CD4-positive, alpha-beta T cell (primary cell): ENCODE measurements at regions not wholly inside any gene's neighbourhood (a gene's known extent, or its start where the extent isn't known, plus 50 kb on each side); places are given as distances from the start of the nearest gene placed in this dataset.

Experiments
- ATAC-seq: fragments of 200-7000 bp; cut with Tn5 transposase; one replicate; pipeline ENCODE4 v1.10.0; 2022; ENCODE audit warnings: mild to moderate bottlenecking; ENCODE audit not compliant: poor library complexity
- CTCF ChIA-PET: fragments of 350-600 bp; sonication (Branson Sonifier 250); formaldehyde crosslinking; loops from one replicate; lab custom pipeline; 2021; ENCODE audit warnings: antibody characterized with exemption, inconsistent platforms; lab: Charles Lee
- POLR2A ChIA-PET: fragments of 350-600 bp; sonication (Branson Sonifier 250); formaldehyde crosslinking; loops from one replicate; lab custom pipeline; 2021; ENCODE audit warnings: antibody characterized with exemption, inconsistent platforms; lab: Charles Lee
- DNase-seq, 14 experiments: peaks; one replicate each; pipeline ENCODE4 v3.0.0-alpha.2; 2013 to 2020; ENCODE audit warnings: mixed read lengths in 2 of 14
- H3K27ac ChIP-seq, 2 donors: one replicate each; pipeline versions ENCODE4 v1.5.1 to v1.7.0; 2013; ENCODE audit warnings: low read length in 2 of 2, low read depth in 1 of 2, mild to moderate bottlenecking in 1 of 2
- H3K27me3 ChIP-seq, 2 experiments: 1 replicate in 1 of 2; 2 replicates in 1 of 2; pipeline versions ENCODE4 v1.6.1 to v1.7.0; 2013; ENCODE audit warnings: low read length in 2 of 2, control low read depth in 1 of 2, mild to moderate bottlenecking in 1 of 2, moderate library complexity in 1 of 2; ENCODE audit not compliant: insufficient read depth in 2 of 2, control insufficient read depth in 1 of 2
- H3K36me3 ChIP-seq: one replicate; pipeline ENCODE4 v1.6.1; 2013; ENCODE audit warnings: low read length, control low read depth; ENCODE audit not compliant: insufficient read depth
- H3K4me1 ChIP-seq: one replicate; pipeline ENCODE4 v1.6.1; 2013; ENCODE audit warnings: low read length, control low read depth; ENCODE audit not compliant: insufficient read depth
- H3K4me3 ChIP-seq: one replicate; pipeline ENCODE4 v1.5.1; 2013; ENCODE audit warnings: mild to moderate bottlenecking, low read length, moderate library complexity
- H3K9me3 ChIP-seq, 2 experiments: 1 replicate in 1 of 2; 2 replicates in 1 of 2; pipeline versions ENCODE4 v1.6.1 to v1.7.0; 2013; ENCODE audit warnings: low read length in 2 of 2, mild to moderate bottlenecking in 2 of 2, control low read depth in 1 of 2, moderate library complexity in 1 of 2; ENCODE audit not compliant: control insufficient read depth in 1 of 2, insufficient read depth in 1 of 2
- H3K27ac Mint-ChIP-seq: one replicate; pipeline ENCODE4 v1.8.0; 2020; ENCODE audit warnings: mixed read lengths
- H3K27me3 Mint-ChIP-seq: one replicate; pipeline ENCODE4 v1.8.0; 2021; ENCODE audit warnings: mixed read lengths
- H3K36me3 Mint-ChIP-seq: one replicate; pipeline ENCODE4 v1.8.0; 2021; ENCODE audit warnings: low read depth, mixed read lengths
- H3K4me1 Mint-ChIP-seq: one replicate; pipeline ENCODE4 v1.8.0; 2021; ENCODE audit warnings: low read depth, mixed read lengths
- H3K4me3 Mint-ChIP-seq: one replicate; pipeline ENCODE4 v1.8.0; 2020; ENCODE audit warnings: mild to moderate bottlenecking, mixed read lengths
- H3K9me3 Mint-ChIP-seq: one replicate; pipeline ENCODE4 v1.8.0; 2020; ENCODE audit warnings: mixed read lengths
- CTCF ChIP-seq: fragments of 200-600 bp; IDR thresholded peaks from one replicate; pipeline ENCODE4 v1.8.0; 2022; ENCODE audit warnings: antibody characterized with exemption, mild to moderate bottlenecking
- intact Hi-C, 2 experiments: fragments of 100-400 bp; cut with DNase I in 1 of 2; cut with micrococcal nuclease in 1 of 2; formaldehyde crosslinking; loops; one replicate each; pipeline versions ENCODE4 v1.15.1 to v1.9.0; 2023 to 2025; cut with DNase I, micrococcal nuclease

GRCh38 chr6:126640356-126640755 is 300.4 kb downstream of the CENPW start:
- no peak overlapping the region for H3K27ac ChIP-seq
- no peaks in the 10 kb centered on the region for H3K9me3 Mint-ChIP-seq
- no peak overlapping the region for H3K4me3 Mint-ChIP-seq
- no peak overlapping the region for H3K4me3 ChIP-seq
- no peaks in the 10 kb centered on the region for H3K36me3 ChIP-seq
- no peaks in the 10 kb centered on the region for H3K27me3 ChIP-seq
- POLR2A ChIA-PET = no interaction called here
- DNase-seq (no peak), ATAC-seq (no peak)
- no peaks in the 10 kb centered on the region for H3K4me1 Mint-ChIP-seq
- no peaks in the 10 kb centered on the region for H3K36me3 Mint-ChIP-seq
- no peaks in the 10 kb centered on the region for H3K4me1 ChIP-seq
- H3K27ac Mint-ChIP-seq = no peak overlapping the region
- CTCF ChIA-PET = no interaction called here
- intact Hi-C loops = no loop called here
- H3K27me3 Mint-ChIP-seq = no peaks in the 10 kb centered on the region
- no peak for TF ChIP-seq CTCF
- H3K9me3 ChIP-seq = no peaks in the 10 kb centered on the region

GRCh38 chr6:126640921-126641320 is 301.0 kb downstream of the CENPW start:
- ChIA-PET POLR2A (no interaction called here), CTCF (no interaction called here)
- Histone ChIP-seq H3K4me1 (no peaks in the 10 kb centered on the region), H3K27ac (no peak overlapping the region), H3K4me3 (no peak overlapping the region), H3K36me3 (no peaks in the 10 kb centered on the region), H3K9me3 (no peaks in the 10 kb centered on the region), H3K27me3 (no peaks in the 10 kb centered on the region)
- Mint-ChIP-seq H3K4me3 (no peak overlapping the region), H3K36me3 (no peaks in the 10 kb centered on the region), H3K4me1 (no peaks in the 10 kb centered on the region), H3K9me3 (no peaks in the 10 kb centered on the region), H3K27me3 (no peaks in the 10 kb centered on the region), H3K27ac (no peak overlapping the region)
- ATAC-seq (no peak), DNase-seq (no peak)
- intact Hi-C loops = no loop called here
- TF ChIP-seq CTCF = no peak

- TF ChIP-seq CTCF = no peak
- Mint-ChIP-seq H3K27ac (no peak overlapping the region), H3K4me3 (no peak overlapping the region), H3K4me1 (no peaks in the 10 kb centered on the region), H3K36me3 (no peaks in the 10 kb centered on the region), H3K9me3 (no peaks in the 10 kb centered on the region), H3K27me3 (no peaks in the 10 kb centered on the region)
- no peaks in the 10 kb centered on the region for H3K36me3 ChIP-seq
- H3K4me3 ChIP-seq = no peak overlapping the region
- intact Hi-C loops = no loop called here
- ATAC-seq = no peak
- POLR2A ChIA-PET = no interaction called here
- no peak for DNase-seq
- H3K9me3 ChIP-seq = no peaks in the 10 kb centered on the region
- H3K27ac ChIP-seq = no peak overlapping the region
- H3K27me3 ChIP-seq = no peaks in the 10 kb centered on the region
- CTCF ChIA-PET = no interaction called here
- H3K4me1 ChIP-seq = no peaks in the 10 kb centered on the region
Measured at GRCh38 chr6:126641641-126642040, 301.7 kb downstream of the CENPW start.
